ENCODE measurements at regions not wholly inside any gene's neighbourhood (a gene's known extent, or its start where the extent isn't known, plus 50 kb on each side); places are given as distances from the start of the nearest gene placed in this dataset.
A peak's percentile ranks its signal among the peaks of the same experiment; 100 is the strongest.

GRCh38 chr6:91562955-91563354, 976.1 kb upstream of the MAP3K7 start:
- no peak for DNase-seq

- DNase-seq: no peak
These were observed 973.5 kb upstream of the MAP3K7 start for GRCh38 chr6:91560409-91560808.

- DNase-seq: no peak
These were observed 954.0 kb upstream of the MAP3K7 start for GRCh38 chr6:91540902-91541301.

GRCh38 chr6:91539456-91539855, 952.6 kb upstream of the MAP3K7 start:
- peak in 1 of 3 donors; percentile 1 for DNase-seq

- DNase-seq: no peak
These were observed 951.8 kb upstream of the MAP3K7 start for GRCh38 chr6:91538622-91539021.

- no peak for DNase-seq
These were observed 947.7 kb upstream of the MAP3K7 start for GRCh38 chr6:91534614-91535013.

- no peak for DNase-seq
These were observed 936.6 kb upstream of the MAP3K7 start for GRCh38 chr6:91523511-91523910.

GRCh38 chr6:91521999-91522398, 935.1 kb upstream of the MAP3K7 start:
- DNase-seq: no peak

- DNase-seq: no peak
These were observed 922.8 kb upstream of the MAP3K7 start for GRCh38 chr6:91509711-91510110.

- no peak for DNase-seq
These were observed 922.2 kb upstream of the MAP3K7 start for GRCh38 chr6:91509039-91509438.

- no peak for DNase-seq
These were observed 919.6 kb upstream of the MAP3K7 start for GRCh38 chr6:91506509-91506908.

- no peak for DNase-seq
These were observed 918.3 kb upstream of the MAP3K7 start for GRCh38 chr6:91505199-91505598.

- DNase-seq: no peak
These were observed 915.1 kb upstream of the MAP3K7 start for GRCh38 chr6:91501930-91502329.

GRCh38 chr6:91500689-91501303, 913.9 kb upstream of the MAP3K7 start:
- DNase-seq: no peak

- DNase-seq: no peak
These were observed 911.7 kb upstream of the MAP3K7 start for GRCh38 chr6:91498576-91498975.

GRCh38 chr6:91497770-91498169, 910.9 kb upstream of the MAP3K7 start:
- no peak for DNase-seq

- no peak for DNase-seq
These were observed 903.9 kb upstream of the MAP3K7 start for GRCh38 chr6:91490671-91491301.

- no peak for DNase-seq
These were observed 901.0 kb upstream of the MAP3K7 start for GRCh38 chr6:91487696-91488392.

GRCh38 chr6:91486200-91486599, 899.3 kb upstream of the MAP3K7 start:
- DNase-seq: no peak

- no peak for DNase-seq
These were observed 898.2 kb upstream of the MAP3K7 start for GRCh38 chr6:91485047-91485446.

- no peak for DNase-seq
These were observed 896.7 kb upstream of the MAP3K7 start for GRCh38 chr6:91483415-91484105.

GRCh38 chr6:91482498-91482897, 895.6 kb upstream of the MAP3K7 start:
- DNase-seq: no peak

- DNase-seq: no peak
These were observed 893.5 kb upstream of the MAP3K7 start for GRCh38 chr6:91480402-91480801.
